ENCODE measurements at regions not wholly inside any gene's neighbourhood (a gene's known extent, or its start where the extent isn't known, plus 50 kb on each side); places are given as distances from the start of the nearest gene placed in this dataset.
"Not testable (repeated sequence)": the region's sequence is repeated elsewhere in the genome, so short reads cannot be mapped to it uniquely, and the experiment has no call there.

DNA sequence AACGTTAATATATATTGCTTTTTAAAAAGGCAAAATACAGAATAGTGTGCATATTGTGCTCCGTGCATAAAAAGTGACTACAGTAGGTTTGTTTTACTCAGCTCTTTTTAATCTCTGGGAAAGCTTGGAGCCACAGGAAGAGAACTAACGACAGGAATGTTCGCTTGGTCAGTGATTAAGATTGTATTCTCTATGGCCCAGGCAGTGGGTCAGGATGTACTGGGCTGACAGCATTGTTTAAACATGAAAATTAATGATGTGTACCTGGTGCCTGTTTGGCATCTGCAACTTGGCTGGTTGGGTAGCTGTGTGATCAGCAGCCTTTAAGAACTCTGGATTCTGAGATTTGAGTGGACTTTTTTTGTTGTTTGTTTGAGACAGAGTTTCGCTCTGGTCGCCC, 85.3 kb downstream of the SPATA31A6 start:
- not testable (repeated sequence) for H2BK120ac ChIP-seq (ENCODE audit: insufficient read depth, low read length, poor library complexity); H3K36me3 ChIP-seq (ENCODE audit: control insufficient read depth in 1 of 2, insufficient read depth in 2 of 2, low read length in 2 of 2); H3K9me3 ChIP-seq (ENCODE audit: insufficient read depth, low read depth, low read length); H4K91ac ChIP-seq (ENCODE audit: low read depth, low read length); H3K27me3 ChIP-seq (ENCODE audit: insufficient read depth, low read length); H3K27ac ChIP-seq (ENCODE audit: low read depth, low read length); H3K23ac ChIP-seq (ENCODE audit: low read length); H3K4ac ChIP-seq (ENCODE audit: low read depth, low read length); H3K18ac ChIP-seq (ENCODE audit: low read length); H2BK12ac ChIP-seq (ENCODE audit: low read length); H3K4me2 ChIP-seq (ENCODE audit: low read length); H3K9ac ChIP-seq (ENCODE audit: low read length); H3K4me1 ChIP-seq (ENCODE audit: control insufficient read depth in 1 of 2, insufficient read depth in 2 of 2, low read length in 2 of 2); H2AFZ ChIP-seq (ENCODE audit: insufficient read depth, low read length, poor library complexity); H4K8ac ChIP-seq (ENCODE audit: low read depth, low read length); H2AK5ac ChIP-seq (ENCODE audit: low read length); H3K79me2 ChIP-seq (ENCODE audit: control insufficient read depth, insufficient read depth, low read length, poor library complexity); H4K12ac ChIP-seq (ENCODE audit: low read depth, low read length); H3K4me3 ChIP-seq (ENCODE audit: low read depth, low read length); H2BK5ac ChIP-seq (ENCODE audit: low read depth, low read length, poor library complexity); H3K79me1 ChIP-seq (ENCODE audit: low read length); H3K14ac ChIP-seq (ENCODE audit: low read length)
- DNase-seq = peak; percentile 14 to 60
- WGBS (ENCODE audit: extremely low coverage, insufficient coverage, insufficient read length) = no CpG with 5 or more reads among the region's 6 CpGs

DNA sequence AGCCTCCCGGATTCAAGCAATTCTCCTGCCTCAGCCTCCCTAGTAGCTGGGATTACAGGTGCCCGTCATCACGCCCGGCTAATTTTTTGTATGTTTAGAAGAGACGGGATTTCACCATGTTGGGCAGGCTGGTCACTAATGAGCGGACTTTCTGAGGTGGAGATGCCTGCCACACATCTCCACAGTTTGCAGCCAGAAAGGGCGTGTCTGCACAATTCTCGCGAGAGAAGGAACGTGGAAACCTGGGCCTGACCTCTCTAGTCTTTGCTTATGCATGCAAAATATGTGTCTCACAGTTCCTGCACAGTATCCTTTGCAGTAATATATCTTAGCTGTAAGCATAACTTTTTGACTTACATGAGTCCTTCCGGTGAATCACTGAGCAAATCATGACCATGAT, 85.7 kb downstream of the SPATA31A6 start:
- not testable (repeated sequence) for H3K9me3 ChIP-seq (ENCODE audit: insufficient read depth, low read depth, low read length); H3K27ac ChIP-seq (ENCODE audit: low read depth, low read length); H2AK5ac ChIP-seq (ENCODE audit: low read length); H3K18ac ChIP-seq (ENCODE audit: low read length); H3K23ac ChIP-seq (ENCODE audit: low read length); H2BK5ac ChIP-seq (ENCODE audit: low read depth, low read length, poor library complexity); H3K79me2 ChIP-seq (ENCODE audit: control insufficient read depth, insufficient read depth, low read length, poor library complexity); H3K4me2 ChIP-seq (ENCODE audit: low read length); H3K79me1 ChIP-seq (ENCODE audit: low read length); H3K4me1 ChIP-seq (ENCODE audit: control insufficient read depth in 1 of 2, insufficient read depth in 2 of 2, low read length in 2 of 2); H4K12ac ChIP-seq (ENCODE audit: low read depth, low read length); H2BK12ac ChIP-seq (ENCODE audit: low read length); H3K36me3 ChIP-seq (ENCODE audit: control insufficient read depth in 1 of 2, insufficient read depth in 2 of 2, low read length in 2 of 2); H3K9ac ChIP-seq (ENCODE audit: low read length); H2BK120ac ChIP-seq (ENCODE audit: insufficient read depth, low read length, poor library complexity); H2AFZ ChIP-seq (ENCODE audit: insufficient read depth, low read length, poor library complexity); H3K4me3 ChIP-seq (ENCODE audit: low read depth, low read length); H3K4ac ChIP-seq (ENCODE audit: low read depth, low read length); H3K27me3 ChIP-seq (ENCODE audit: insufficient read depth, low read length); H4K8ac ChIP-seq (ENCODE audit: low read depth, low read length); H4K91ac ChIP-seq (ENCODE audit: low read depth, low read length); H3K14ac ChIP-seq (ENCODE audit: low read length)
- DNase-seq = peak in 1 of 2 donors; percentile 19
- WGBS (ENCODE audit: extremely low coverage, insufficient coverage, insufficient read length) = no CpG with 5 or more reads among the region's 11 CpGs

DNA sequence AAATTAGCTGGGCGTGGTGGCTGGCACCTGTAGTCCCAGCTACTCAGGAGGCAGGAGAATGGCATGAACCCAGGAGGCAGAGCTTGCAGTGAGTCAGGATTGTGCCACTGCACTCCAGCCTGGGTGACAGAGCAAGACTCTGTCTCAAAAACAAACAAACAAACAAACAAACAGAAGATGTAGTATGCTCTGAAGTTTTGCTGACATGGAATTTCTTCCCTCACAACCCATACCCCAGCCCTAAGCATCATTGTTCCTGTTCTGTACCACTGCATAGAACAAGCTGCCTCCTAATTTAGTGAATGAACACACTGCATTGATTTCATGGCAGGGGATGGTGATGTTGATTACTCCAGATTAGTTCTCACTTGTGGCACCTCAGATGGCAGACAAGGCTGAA, 89.7 kb downstream of the SPATA31A6 start:
- not testable (repeated sequence) for H3K27me3 ChIP-seq (ENCODE audit: insufficient read depth, low read length); H3K4me1 ChIP-seq (ENCODE audit: control insufficient read depth in 1 of 2, insufficient read depth in 2 of 2, low read length in 2 of 2); H3K79me2 ChIP-seq (ENCODE audit: control insufficient read depth, insufficient read depth, low read length, poor library complexity); H3K4me2 ChIP-seq (ENCODE audit: low read length); H2BK120ac ChIP-seq (ENCODE audit: insufficient read depth, low read length, poor library complexity); H3K36me3 ChIP-seq (ENCODE audit: control insufficient read depth in 1 of 2, insufficient read depth in 2 of 2, low read length in 2 of 2); H2BK12ac ChIP-seq (ENCODE audit: low read length); H4K12ac ChIP-seq (ENCODE audit: low read depth, low read length); H3K9ac ChIP-seq (ENCODE audit: low read length); H3K79me1 ChIP-seq (ENCODE audit: low read length); H3K18ac ChIP-seq (ENCODE audit: low read length); DNase-seq; H4K91ac ChIP-seq (ENCODE audit: low read depth, low read length); H3K23ac ChIP-seq (ENCODE audit: low read length); H3K14ac ChIP-seq (ENCODE audit: low read length); H3K9me3 ChIP-seq (ENCODE audit: insufficient read depth, low read depth, low read length); H4K8ac ChIP-seq (ENCODE audit: low read depth, low read length); H3K4ac ChIP-seq (ENCODE audit: low read depth, low read length); H3K4me3 ChIP-seq (ENCODE audit: low read depth, low read length); H3K27ac ChIP-seq (ENCODE audit: low read depth, low read length); H2BK5ac ChIP-seq (ENCODE audit: low read depth, low read length, poor library complexity); H2AK5ac ChIP-seq (ENCODE audit: low read length); H2AFZ ChIP-seq (ENCODE audit: insufficient read depth, low read length, poor library complexity)
- WGBS (ENCODE audit: extremely low coverage, insufficient coverage, insufficient read length) = no CpG with 5 or more reads among the region's 1 CpG

DNA sequence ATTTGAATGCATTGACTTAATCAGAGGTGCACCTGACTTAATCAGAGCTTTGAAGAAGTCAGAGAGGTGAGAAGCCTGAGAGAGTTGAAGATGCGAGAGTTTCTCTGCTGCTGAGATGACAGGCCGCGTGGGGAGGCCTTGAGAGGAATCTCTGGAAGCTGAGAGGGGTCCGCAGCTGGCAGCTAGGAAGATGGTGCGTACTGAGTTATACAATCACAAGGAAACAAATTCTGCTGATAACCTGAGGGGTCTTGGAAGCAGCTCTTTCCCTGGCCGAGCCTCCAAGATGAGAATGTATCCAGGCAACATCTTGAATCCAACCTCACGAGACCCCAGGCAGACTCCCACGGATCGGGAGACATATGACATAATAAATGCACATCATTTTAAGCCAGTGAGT, 91.7 kb downstream of the SPATA31A6 start:
- Histone ChIP-seq H3K9me3 (ENCODE audit: insufficient read depth, low read depth, low read length) (no peaks in the 10 kb centered on the region), H3K4ac (ENCODE audit: low read depth, low read length) (no peak overlapping the region), H4K12ac (ENCODE audit: low read depth, low read length) (no peak overlapping the region), H3K14ac (ENCODE audit: low read length) (no peak overlapping the region), H3K79me2 (ENCODE audit: control insufficient read depth, insufficient read depth, low read length, poor library complexity) (no peaks in the 10 kb centered on the region), H3K23ac (ENCODE audit: low read length) (no peak overlapping the region), H3K4me1 (ENCODE audit: control insufficient read depth in 1 of 2, insufficient read depth in 2 of 2, low read length in 2 of 2) (no peaks in the 10 kb centered on the region), H3K79me1 (ENCODE audit: low read length) (no peaks in the 10 kb centered on the region), H2AFZ (ENCODE audit: insufficient read depth, low read length, poor library complexity) (no peak overlapping the region), H2BK5ac (ENCODE audit: low read depth, low read length, poor library complexity) (no peak overlapping the region), H3K27ac (ENCODE audit: low read depth, low read length) (no peak overlapping the region), H3K4me2 (ENCODE audit: low read length) (no peak overlapping the region), H3K9ac (ENCODE audit: low read length) (no peak overlapping the region), H3K4me3 (ENCODE audit: low read depth, low read length) (no peak overlapping the region), H3K27me3 (ENCODE audit: insufficient read depth, low read length) (no peaks in the 10 kb centered on the region), H2BK12ac (ENCODE audit: low read length) (no peak overlapping the region), H4K91ac (ENCODE audit: low read depth, low read length) (no peak overlapping the region), H3K18ac (ENCODE audit: low read length) (no peak overlapping the region), H4K8ac (ENCODE audit: low read depth, low read length) (no peak overlapping the region), H2BK120ac (ENCODE audit: insufficient read depth, low read length, poor library complexity) (no peak overlapping the region), H2AK5ac (ENCODE audit: low read length) (no peak overlapping the region), H3K36me3 (ENCODE audit: control insufficient read depth in 1 of 2, insufficient read depth in 2 of 2, low read length in 2 of 2) (no peaks in the 10 kb centered on the region)
- WGBS (ENCODE audit: extremely low coverage, insufficient coverage, insufficient read length) = no CpG with 5 or more reads among the region's 9 CpGs
- DNase-seq = no peak
